GM12892 (cell line): ENCODE measurements at regions not wholly inside any gene's neighbourhood (a gene's known extent, or its start where the extent isn't known, plus 50 kb on each side); places are given as distances from the start of the nearest gene placed in this dataset.

Experiments
- POLR2A ChIP-seq: IDR thresholded peaks from 2 replicates; pipeline ENCODE4 v1.6.1; 2011; ENCODE audit warnings: low read depth, low read length, control low read depth
- POLR2AphosphoS5 ChIP-seq: IDR thresholded peaks from 2 replicates; pipeline ENCODE4 v1.6.1; 2011; ENCODE audit warnings: low read depth, low read length, control low read depth

DNA sequence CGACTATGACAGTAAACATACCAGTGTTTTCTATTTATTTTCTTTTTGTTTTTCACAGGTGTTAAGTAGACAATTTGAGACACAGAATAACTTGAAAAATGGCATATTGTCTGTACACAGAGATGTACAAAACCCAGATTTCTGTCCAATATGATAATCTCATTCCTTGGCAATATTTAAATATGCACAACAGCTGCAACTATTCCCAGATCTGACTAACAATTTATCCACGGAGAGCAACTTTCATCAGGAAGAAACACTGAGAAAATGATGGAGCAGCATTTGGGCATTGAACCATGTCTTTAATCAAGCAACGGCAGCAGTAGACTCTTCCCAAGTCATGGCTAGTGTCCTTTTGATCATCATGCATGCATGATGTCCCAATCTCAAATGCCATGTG, 452.6 kb downstream of the ZPLD1 start:
- TF ChIP-seq POLR2A: no peak
- no peak for TF ChIP-seq POLR2AphosphoS5
